ENCODE measurements at regions not wholly inside any gene's neighbourhood (a gene's known extent, or its start where the extent isn't known, plus 50 kb on each side); places are given as distances from the start of the nearest gene placed in this dataset.

DNA sequence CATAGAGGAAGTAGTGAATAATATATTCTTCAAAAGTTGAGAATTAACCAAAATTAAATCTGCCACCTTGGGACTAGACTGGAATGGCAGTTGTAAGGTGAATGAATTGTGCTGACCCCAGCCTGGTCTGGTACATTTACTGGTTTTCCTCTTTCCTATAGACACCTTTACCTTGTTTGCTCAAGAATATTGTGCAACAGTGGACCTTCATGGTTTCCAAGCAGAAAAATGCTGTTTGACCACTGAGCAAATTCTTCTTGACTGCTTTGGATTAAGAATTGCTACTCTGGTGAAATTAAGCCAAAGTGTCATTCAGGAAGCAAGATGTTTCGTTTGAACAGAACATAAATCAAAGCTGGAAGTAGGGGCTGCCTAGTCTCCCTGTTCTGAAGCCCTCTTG is 156.6 kb upstream of the TAB2 start:
- Histone ChIP-seq H3K4me1 (ENCODE audit: control insufficient read depth, insufficient read depth, low read length) (no peaks in the 10 kb centered on the region), H3K27ac (ENCODE audit: insufficient read depth, low read depth, low read length, poor library complexity, severe bottlenecking) (no peak overlapping the region), H3K27me3 (ENCODE audit: control insufficient read depth, insufficient read depth, low read length, poor library complexity, severe bottlenecking) (no peaks in the 10 kb centered on the region), H3K9me3 (ENCODE audit: control insufficient read depth, low read length) (no peaks in the 10 kb centered on the region), H3K36me3 (ENCODE audit: control insufficient read depth, insufficient read depth, low read length) (no peaks in the 10 kb centered on the region), H3K4me3 (ENCODE audit: insufficient read depth, low read depth, low read length) (no peak overlapping the region)
- WGBS, 2 experiments, result 0% methylated on average over 1 of the region's 1 CpG

DNA sequence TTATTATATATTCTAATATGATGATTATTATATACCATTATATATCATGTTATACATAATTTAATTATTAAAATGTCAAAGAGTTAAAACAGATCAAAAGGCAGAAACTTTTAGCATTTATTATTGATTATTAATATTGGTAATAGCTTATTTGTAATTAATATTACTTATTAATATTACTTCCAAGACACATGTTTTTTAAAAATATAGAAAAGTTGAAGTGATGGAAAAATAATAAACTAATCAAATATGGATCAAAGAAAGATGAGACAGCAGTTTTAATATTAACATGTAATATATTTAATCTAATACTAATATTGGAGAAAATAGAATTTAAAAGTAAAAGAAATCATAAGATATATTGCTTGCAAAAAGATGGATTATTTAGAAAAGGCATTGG is 154.6 kb upstream of the TAB2 start:
- Histone ChIP-seq H3K4me3 (ENCODE audit: insufficient read depth, low read depth, low read length) (no peak overlapping the region), H3K9me3 (ENCODE audit: control insufficient read depth, low read length) (no peaks in the 10 kb centered on the region), H3K4me1 (ENCODE audit: control insufficient read depth, insufficient read depth, low read length) (peaks cover 7% of the 10 kb centered on the region), H3K27me3 (ENCODE audit: control insufficient read depth, insufficient read depth, low read length, poor library complexity, severe bottlenecking) (no peaks in the 10 kb centered on the region), H3K27ac (ENCODE audit: insufficient read depth, low read depth, low read length, poor library complexity, severe bottlenecking) (no peak overlapping the region), H3K36me3 (ENCODE audit: control insufficient read depth, insufficient read depth, low read length) (no peaks in the 10 kb centered on the region)

DNA sequence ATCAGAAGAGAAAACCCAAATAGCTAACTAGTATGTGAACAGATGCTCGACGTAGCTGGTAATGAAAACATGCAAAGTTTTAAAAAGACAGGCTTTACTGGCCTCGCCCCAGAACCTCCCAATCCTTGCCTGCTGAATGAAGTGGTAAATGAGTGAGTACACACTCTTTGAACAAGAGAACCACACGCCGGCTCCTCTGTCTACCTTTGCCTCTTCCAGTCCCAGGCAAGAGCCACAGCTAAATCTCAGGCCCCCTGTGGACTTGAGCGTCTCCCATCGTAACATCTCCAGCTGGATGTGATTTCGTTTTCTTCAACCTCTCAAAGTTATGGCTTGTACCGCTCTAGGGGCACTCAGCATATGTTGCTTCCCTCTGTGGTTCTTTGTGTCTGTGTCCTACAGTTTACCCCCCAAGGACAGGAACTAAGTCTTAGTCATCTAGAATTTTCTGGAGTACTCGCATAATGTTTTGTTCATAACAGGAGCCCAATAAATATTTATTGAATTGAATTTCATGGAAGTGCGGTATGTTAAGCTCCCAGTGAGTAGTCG is 153.2 kb upstream of the TAB2 start:
- H3K27me3 ChIP-seq (ENCODE audit: control insufficient read depth, insufficient read depth, low read length, poor library complexity, severe bottlenecking), result no peaks in the 10 kb centered on the region
- no peak overlapping the region for H3K4me3 ChIP-seq (ENCODE audit: insufficient read depth, low read depth, low read length)
- H3K36me3 ChIP-seq (ENCODE audit: control insufficient read depth, insufficient read depth, low read length), result no peaks in the 10 kb centered on the region
- H3K4me1 ChIP-seq (ENCODE audit: control insufficient read depth, insufficient read depth, low read length), result peaks cover 7% of the 10 kb centered on the region
- no peak overlapping the region for H3K27ac ChIP-seq (ENCODE audit: insufficient read depth, low read depth, low read length, poor library complexity, severe bottlenecking)
- 91% methylated on average over 12 of the region's 12 CpGs for WGBS, 2 experiments
- no peaks in the 10 kb centered on the region for H3K9me3 ChIP-seq (ENCODE audit: control insufficient read depth, low read length)

DNA sequence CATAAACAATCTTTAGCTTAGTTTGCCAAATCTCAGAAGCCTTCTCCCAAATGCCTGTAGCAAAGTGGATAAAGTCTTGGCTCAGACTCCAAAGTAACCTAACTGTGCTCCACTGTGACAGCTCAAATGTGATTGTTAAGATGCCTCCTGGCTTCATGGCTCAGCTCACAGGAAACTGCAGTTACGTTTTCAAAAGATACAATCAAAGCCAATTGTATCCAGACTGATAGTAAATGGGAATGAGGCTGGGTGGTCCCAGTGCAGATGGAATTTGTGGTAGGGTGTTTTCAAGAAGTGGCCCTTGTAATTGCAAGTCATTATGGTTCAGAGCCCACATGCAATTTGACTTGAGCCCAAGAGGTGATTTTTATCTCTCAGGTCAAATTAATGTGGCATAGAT is 151.2 kb upstream of the TAB2 start:
- Histone ChIP-seq H3K4me1 (ENCODE audit: control insufficient read depth, insufficient read depth, low read length) (peaks cover 7% of the 10 kb centered on the region), H3K27ac (ENCODE audit: insufficient read depth, low read depth, low read length, poor library complexity, severe bottlenecking) (no peak overlapping the region), H3K4me3 (ENCODE audit: insufficient read depth, low read depth, low read length) (no peak overlapping the region), H3K27me3 (ENCODE audit: control insufficient read depth, insufficient read depth, low read length, poor library complexity, severe bottlenecking) (no peaks in the 10 kb centered on the region), H3K9me3 (ENCODE audit: control insufficient read depth, low read length) (no peaks in the 10 kb centered on the region), H3K36me3 (ENCODE audit: control insufficient read depth, insufficient read depth, low read length) (no peaks in the 10 kb centered on the region)
- WGBS, 2 experiments, result 50 to 64% methylated on average over 1 of the region's 1 CpG

DNA sequence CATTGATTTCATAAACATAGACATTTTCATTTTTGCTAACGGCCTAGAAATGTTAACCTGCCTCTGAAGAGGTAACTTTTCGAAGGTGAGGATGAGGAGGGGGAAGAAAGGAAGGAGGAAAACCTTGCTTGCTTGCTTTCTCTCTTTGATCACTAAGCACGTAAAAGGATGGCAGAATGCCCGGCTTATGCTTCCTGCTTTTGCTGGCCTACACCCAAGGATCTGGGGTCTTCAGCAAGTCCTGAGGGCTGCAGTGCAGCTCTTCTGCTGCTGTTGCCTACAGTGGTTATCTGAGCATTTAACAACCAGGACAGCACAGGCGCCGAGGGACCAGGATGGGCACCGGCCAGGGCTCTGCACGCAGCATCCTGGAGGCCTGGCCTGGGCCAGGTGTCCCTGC is 150.8 kb upstream of the TAB2 start:
- 93% methylated on average over 8 of the region's 8 CpGs for WGBS, 2 experiments
- Histone ChIP-seq H3K27ac (ENCODE audit: insufficient read depth, low read depth, low read length, poor library complexity, severe bottlenecking) (no peak overlapping the region), H3K4me3 (ENCODE audit: insufficient read depth, low read depth, low read length) (no peak overlapping the region)

DNA sequence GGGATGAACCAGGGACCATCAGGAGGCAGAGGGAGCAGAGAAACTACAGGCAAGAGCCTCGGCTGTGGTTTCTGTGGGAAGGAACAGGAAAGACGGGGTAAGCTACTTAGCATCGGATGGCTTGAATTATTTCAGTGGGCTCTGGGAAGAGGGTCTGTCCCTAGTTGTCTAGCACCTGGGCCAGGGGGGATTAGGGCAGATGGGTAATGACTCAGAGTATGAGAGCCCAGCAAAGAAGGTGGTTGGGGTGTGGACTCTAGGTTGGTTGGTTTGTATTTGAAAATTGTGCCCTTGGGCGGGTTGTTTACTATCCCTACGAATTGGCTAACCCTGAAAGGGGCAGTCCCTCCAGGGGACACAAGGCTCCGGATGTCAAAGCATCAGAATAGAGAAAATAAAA is 148.5 kb upstream of the TAB2 start:
- H3K4me1 ChIP-seq (ENCODE audit: control insufficient read depth, insufficient read depth, low read length), result peaks cover 7% of the 10 kb centered on the region
- H3K36me3 ChIP-seq (ENCODE audit: control insufficient read depth, insufficient read depth, low read length), result no peaks in the 10 kb centered on the region
- no peak overlapping the region for H3K27ac ChIP-seq (ENCODE audit: insufficient read depth, low read depth, low read length, poor library complexity, severe bottlenecking)
- no peak overlapping the region for H3K4me3 ChIP-seq (ENCODE audit: insufficient read depth, low read depth, low read length)
- WGBS, 2 experiments, result 90 to 91% methylated on average over 6 of the region's 6 CpGs
- no peaks in the 10 kb centered on the region for H3K27me3 ChIP-seq (ENCODE audit: control insufficient read depth, insufficient read depth, low read length, poor library complexity, severe bottlenecking)
- H3K9me3 ChIP-seq (ENCODE audit: control insufficient read depth, low read length), result no peaks in the 10 kb centered on the region

More for the DNA sequence above, 150.8 kb upstream of the TAB2 start:
- Histone ChIP-seq H3K36me3 (ENCODE audit: control insufficient read depth, insufficient read depth, low read length) (no peaks in the 10 kb centered on the region), H3K27me3 (ENCODE audit: control insufficient read depth, insufficient read depth, low read length, poor library complexity, severe bottlenecking) (no peaks in the 10 kb centered on the region), H3K9me3 (ENCODE audit: control insufficient read depth, low read length) (no peaks in the 10 kb centered on the region), H3K4me1 (ENCODE audit: control insufficient read depth, insufficient read depth, low read length) (peaks cover 7% of the 10 kb centered on the region)

DNA sequence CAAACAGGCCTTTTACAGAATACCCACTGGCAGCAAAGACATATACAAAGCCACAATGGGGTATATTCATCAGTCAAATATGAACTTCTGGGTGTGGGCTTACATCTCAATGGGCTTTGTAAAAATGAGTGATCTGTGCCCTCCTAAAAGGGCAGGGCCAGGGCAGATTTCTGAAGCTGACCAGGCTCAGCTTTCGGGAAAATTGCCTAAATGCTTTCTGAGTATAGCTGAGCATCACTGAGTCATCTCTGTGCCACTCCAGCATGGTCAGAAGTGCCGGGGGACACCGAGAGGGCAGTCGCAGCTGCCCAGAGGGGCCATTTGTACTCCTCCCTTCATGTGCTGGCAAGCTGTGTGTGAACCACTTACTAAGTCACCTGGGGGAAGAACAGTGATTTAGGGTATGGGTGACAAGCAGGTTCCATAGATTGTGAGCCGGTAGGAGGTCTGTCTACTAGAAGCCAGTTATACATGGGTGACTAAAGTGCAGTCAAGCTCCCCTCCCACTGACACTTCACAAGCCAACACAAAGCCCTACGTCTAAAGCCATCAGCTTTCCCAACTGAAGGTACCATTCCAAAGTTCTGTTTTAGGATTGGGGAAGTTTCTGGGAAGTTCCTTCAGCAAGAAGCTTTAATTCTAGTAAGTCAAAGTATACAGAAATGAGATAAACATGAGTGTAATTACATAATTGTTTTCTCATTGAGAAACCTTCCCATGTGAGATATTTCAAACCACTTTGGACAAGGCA is 147.6 kb upstream of the TAB2 start:
- Histone ChIP-seq H3K36me3 (ENCODE audit: control insufficient read depth, insufficient read depth, low read length) (no peaks in the 10 kb centered on the region), H3K27ac (ENCODE audit: insufficient read depth, low read depth, low read length, poor library complexity, severe bottlenecking) (no peak overlapping the region), H3K4me1 (ENCODE audit: control insufficient read depth, insufficient read depth, low read length) (peaks cover 7% of the 10 kb centered on the region), H3K27me3 (ENCODE audit: control insufficient read depth, insufficient read depth, low read length, poor library complexity, severe bottlenecking) (no peaks in the 10 kb centered on the region), H3K9me3 (ENCODE audit: control insufficient read depth, low read length) (no peaks in the 10 kb centered on the region), H3K4me3 (ENCODE audit: insufficient read depth, low read depth, low read length) (no peak overlapping the region)
- WGBS, 2 experiments, result 93 to 94% methylated on average over 5 to 6 of the region's 6 CpGs

DNA sequence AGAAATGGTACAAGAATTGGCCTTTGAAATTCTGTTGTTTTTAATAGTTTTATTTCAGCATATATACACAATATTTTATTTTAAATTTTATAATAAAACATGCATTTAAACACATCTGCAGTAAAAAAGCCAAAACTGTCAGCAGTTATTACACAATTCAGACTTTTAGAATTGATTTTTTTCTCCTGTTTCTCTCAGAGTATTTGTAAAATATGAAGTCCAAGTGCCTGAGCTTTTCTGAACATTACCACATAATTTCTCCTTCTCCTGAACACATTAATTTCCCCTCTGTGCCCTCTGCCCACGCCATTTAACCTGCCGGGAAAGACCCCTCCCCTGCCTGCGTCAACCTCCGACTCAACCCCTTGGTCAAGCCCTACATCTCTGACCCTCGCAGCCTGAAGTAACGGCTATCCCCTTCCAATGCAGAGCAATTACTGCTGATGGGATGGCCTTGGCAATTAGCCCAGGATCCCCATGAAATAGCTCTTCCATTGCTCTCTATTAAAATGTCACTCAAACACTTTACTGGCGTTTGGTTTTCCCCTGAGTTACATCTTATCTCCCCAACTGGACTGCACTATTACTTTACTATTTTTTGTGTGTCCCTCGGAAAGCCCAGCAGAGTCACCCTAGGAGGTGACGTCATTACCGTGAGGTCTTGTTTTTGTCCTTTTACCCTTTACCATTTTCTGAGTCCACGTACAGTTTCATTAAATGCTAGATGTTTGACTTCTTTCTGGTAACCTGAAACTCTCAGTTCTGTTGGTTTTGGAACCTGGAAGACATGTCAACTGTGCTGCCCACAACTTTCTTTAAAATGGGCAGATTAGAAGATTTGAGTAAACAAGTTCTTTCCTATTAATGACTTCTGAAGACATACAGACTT is 146.7 kb upstream of the TAB2 start:
- no peaks in the 10 kb centered on the region for H3K36me3 ChIP-seq (ENCODE audit: control insufficient read depth, insufficient read depth, low read length)
- H3K4me1 ChIP-seq (ENCODE audit: control insufficient read depth, insufficient read depth, low read length), result peaks cover 7% of the 10 kb centered on the region
- H3K9me3 ChIP-seq (ENCODE audit: control insufficient read depth, low read length), result no peaks in the 10 kb centered on the region
- H3K4me3 ChIP-seq (ENCODE audit: insufficient read depth, low read depth, low read length), result no peak overlapping the region
- no peaks in the 10 kb centered on the region for H3K27me3 ChIP-seq (ENCODE audit: control insufficient read depth, insufficient read depth, low read length, poor library complexity, severe bottlenecking)
- WGBS, 2 experiments, result 94 to 95% methylated on average over 11 of the region's 11 CpGs
- H3K27ac ChIP-seq (ENCODE audit: insufficient read depth, low read depth, low read length, poor library complexity, severe bottlenecking), result no peak overlapping the region

DNA sequence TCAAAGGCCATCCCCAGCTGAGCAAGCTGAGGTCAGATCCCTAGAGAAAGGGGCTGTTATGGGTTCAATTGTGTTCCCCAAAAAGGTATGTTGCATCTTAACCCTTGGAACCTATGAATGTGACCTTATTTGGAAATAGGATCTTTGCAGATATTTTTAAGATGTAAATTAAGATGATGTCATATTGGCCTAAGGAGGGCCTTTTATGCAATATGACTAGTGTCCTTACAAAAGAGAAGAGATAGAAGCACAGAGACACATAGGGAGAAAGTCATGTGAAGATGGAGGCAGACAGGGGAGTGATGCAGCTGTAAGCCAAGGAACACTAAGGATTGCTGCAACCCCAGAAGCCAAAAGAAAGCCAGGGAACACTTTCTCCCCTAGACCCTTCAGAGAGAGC is 144.3 kb upstream of the TAB2 start:
- Histone ChIP-seq H3K4me3 (ENCODE audit: insufficient read depth, low read depth, low read length) (no peak overlapping the region), H3K27me3 (ENCODE audit: control insufficient read depth, insufficient read depth, low read length, poor library complexity, severe bottlenecking) (no peaks in the 10 kb centered on the region), H3K4me1 (ENCODE audit: control insufficient read depth, insufficient read depth, low read length) (no peaks in the 10 kb centered on the region), H3K9me3 (ENCODE audit: control insufficient read depth, low read length) (no peaks in the 10 kb centered on the region), H3K27ac (ENCODE audit: insufficient read depth, low read depth, low read length, poor library complexity, severe bottlenecking) (no peak overlapping the region), H3K36me3 (ENCODE audit: control insufficient read depth, insufficient read depth, low read length) (no peaks in the 10 kb centered on the region)

DNA sequence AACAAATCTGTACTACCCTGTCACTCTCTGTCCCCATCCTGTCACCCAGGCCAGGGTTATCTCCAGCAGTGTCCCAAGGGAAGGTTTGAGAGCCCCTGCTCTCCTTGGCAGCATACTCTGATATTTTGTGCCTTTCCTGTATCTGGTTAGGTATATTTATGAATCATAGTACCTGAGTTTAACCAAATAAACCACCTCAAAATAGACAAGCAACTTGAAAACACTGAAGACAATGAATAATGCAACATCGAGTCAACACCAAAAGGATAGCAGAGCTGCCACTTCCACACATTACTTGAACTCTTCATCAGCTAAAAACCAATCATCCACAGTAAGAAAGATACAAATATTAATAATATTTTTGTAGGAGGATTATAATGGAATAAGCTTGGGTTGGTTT is 142.6 kb upstream of the TAB2 start:
- H3K9me3 ChIP-seq (ENCODE audit: control insufficient read depth, low read length), result no peaks in the 10 kb centered on the region
- no peak overlapping the region for H3K4me3 ChIP-seq (ENCODE audit: insufficient read depth, low read depth, low read length)
- no peaks in the 10 kb centered on the region for H3K27me3 ChIP-seq (ENCODE audit: control insufficient read depth, insufficient read depth, low read length, poor library complexity, severe bottlenecking)
- no peaks in the 10 kb centered on the region for H3K36me3 ChIP-seq (ENCODE audit: control insufficient read depth, insufficient read depth, low read length)
- 100% methylated on average over 1 of the region's 1 CpG for WGBS, 2 experiments
- no peaks in the 10 kb centered on the region for H3K4me1 ChIP-seq (ENCODE audit: control insufficient read depth, insufficient read depth, low read length)
- no peak overlapping the region for H3K27ac ChIP-seq (ENCODE audit: insufficient read depth, low read depth, low read length, poor library complexity, severe bottlenecking)

Measured in ectodermal cell (in vitro differentiated cells).